Adipose tissue (tissue), 3 donors: ENCODE measurements at regions not wholly inside any gene's neighbourhood (a gene's known extent, or its start where the extent isn't known, plus 50 kb on each side); places are given as distances from the start of the nearest gene placed in this dataset.
"Not testable (repeated sequence)": the region's sequence is repeated elsewhere in the genome, so short reads cannot be mapped to it uniquely, and the experiment has no call there.

ENCODE experiments used
- H3K27ac ChIP-seq: one replicate; pipeline ENCODE4 v1.5.1; 2013; ENCODE audit warnings: low read depth, low read length
- WGBS, 3 donors: extraction: QIAGEN DNeasy Blood & Tissue Kit; methylation state at CpG; one replicate each; pipeline ENCODE4 v1.1.7; 2013; 5-methylcytosine and 5-hydroxymethylcytosine counted together
- donor health status: healthy with polysubstance abuse.
- donor health status: Bipolar disorder and iron deficiency.
- donor health status: healthy.

GRCh38 chr6:150680510-150680909 is 80.8 kb downstream of the PLEKHG1 start:
- WGBS, 3 donors, result 93 to 99% (median 98%) methylated on average over 5 of the region's 5 CpGs
- H3K27ac ChIP-seq, result no peak overlapping the region

GRCh38 chr6:150681578-150682395 is 82.1 kb downstream of the PLEKHG1 start:
- WGBS, 3 donors, result 92 to 94% (median 93%) methylated on average over 11 of the region's 11 CpGs
- H3K27ac ChIP-seq, result no peak overlapping the region

- 38 to 82% (median 41%) methylated on average over 8 of the region's 8 CpGs for WGBS, 3 donors
These were observed 83.6 kb downstream of the PLEKHG1 start for GRCh38 chr6:150683320-150683719.

GRCh38 chr6:150684161-150684560 is 84.5 kb downstream of the PLEKHG1 start:
- H3K27ac ChIP-seq, result peak overlapping the region; percentile 58
- WGBS, 3 donors, result 82 to 87% (median 85%) methylated on average over 9 of the region's 9 CpGs

More at GRCh38 chr6:150683320-150683719, 83.6 kb downstream of the PLEKHG1 start:
- peak overlapping the region; percentile 58 for H3K27ac ChIP-seq

- 52 to 80% (median 58%) methylated on average over 13 of the region's 13 CpGs for WGBS, 3 donors
- H3K27ac ChIP-seq, result peak overlapping the region; percentile 9
These were observed 85.2 kb downstream of the PLEKHG1 start for GRCh38 chr6:150684714-150685459.

- 52 to 70% (median 69%) methylated on average over 4 of the region's 4 CpGs for WGBS, 3 donors
- no peak overlapping the region for H3K27ac ChIP-seq
These were observed 86.2 kb downstream of the PLEKHG1 start for GRCh38 chr6:150685860-150686259.

- 81 to 85% (median 81%) methylated on average over 12 of the region's 12 CpGs for WGBS, 3 donors
These were observed 86.9 kb downstream of the PLEKHG1 start for GRCh38 chr6:150686566-150686965.

GRCh38 chr6:150687508-150687907 is 87.8 kb downstream of the PLEKHG1 start:
- 27 to 42% (median 35%) methylated on average over 6 of the region's 6 CpGs for WGBS, 3 donors
- H3K27ac ChIP-seq, result no peak overlapping the region

More at GRCh38 chr6:150686566-150686965, 86.9 kb downstream of the PLEKHG1 start:
- no peak overlapping the region for H3K27ac ChIP-seq

GRCh38 chr6:150689900-150690590 is 90.4 kb downstream of the PLEKHG1 start:
- H3K27ac ChIP-seq, result no peak overlapping the region
- WGBS, 3 donors, result 87 to 97% (median 91%) methylated on average over 5 of the region's 5 CpGs

GRCh38 chr6:150690681-150691080 is 91.0 kb downstream of the PLEKHG1 start:
- WGBS, 3 donors, result 86 to 91% (median 87%) methylated on average over 6 of the region's 6 CpGs
- no peak overlapping the region for H3K27ac ChIP-seq

GRCh38 chr6:150691463-150691862 is 91.8 kb downstream of the PLEKHG1 start:
- 41 to 77% (median 50%) methylated on average over 2 of the region's 2 CpGs for WGBS, 3 donors
- H3K27ac ChIP-seq, result no peak overlapping the region

GRCh38 chr6:150692604-150693003 is 92.9 kb downstream of the PLEKHG1 start:
- no peak overlapping the region for H3K27ac ChIP-seq
- 92 to 97% (median 92%) methylated on average over 2 of the region's 2 CpGs for WGBS, 3 donors

GRCh38 chr6:150694889-150695288 is 95.2 kb downstream of the PLEKHG1 start:
- H3K27ac ChIP-seq, result no peak overlapping the region

- WGBS, 3 donors, result 57 to 80% (median 59%) methylated on average over 2 of the region's 2 CpGs
- no peak overlapping the region for H3K27ac ChIP-seq
These were observed 96.0 kb downstream of the PLEKHG1 start for GRCh38 chr6:150695652-150696051.

GRCh38 chr6:150696190-150696589 is 96.5 kb downstream of the PLEKHG1 start:
- no peak overlapping the region for H3K27ac ChIP-seq
- WGBS, 3 donors, result 59 to 77% (median 69%) methylated on average over 8 of the region's 8 CpGs

GRCh38 chr6:150696918-150697317 is 97.2 kb downstream of the PLEKHG1 start:
- WGBS, 3 donors, result 87 to 97% (median 95%) methylated on average over 3 of the region's 3 CpGs
- H3K27ac ChIP-seq, result not testable (repeated sequence)

- WGBS, 3 donors, result 72 to 85% (median 80%) methylated on average over 2 of the region's 2 CpGs
These were observed 97.8 kb downstream of the PLEKHG1 start for GRCh38 chr6:150697515-150697914.

GRCh38 chr6:150698391-150698790 is 98.7 kb downstream of the PLEKHG1 start:
- 72 to 88% (median 87%) methylated on average over 6 of the region's 6 CpGs for WGBS, 3 donors
- no peak overlapping the region for H3K27ac ChIP-seq

More at GRCh38 chr6:150697515-150697914, 97.8 kb downstream of the PLEKHG1 start:
- H3K27ac ChIP-seq, result no peak overlapping the region

GRCh38 chr6:150702675-150703074 is 103.0 kb downstream of the PLEKHG1 start:
- 44 to 74% (median 56%) methylated on average over 6 of the region's 6 CpGs for WGBS, 3 donors
- H3K27ac ChIP-seq, result no peak overlapping the region
